Hepatocyte (in vitro differentiated cells): ENCODE measurements at regions not wholly inside any gene's neighbourhood (a gene's known extent, or its start where the extent isn't known, plus 50 kb on each side); places are given as distances from the start of the nearest gene placed in this dataset.
"Not testable (repeated sequence)": the region's sequence is repeated elsewhere in the genome, so short reads cannot be mapped to it uniquely, and the experiment has no call there.

Experiments
- DNase-seq: peaks from one replicate; pipeline ENCODE4 v3.0.0-alpha.2; 2016; ENCODE audit warnings: low spot score
- H2AFZ ChIP-seq: fragments of 200-600 bp; sonication (generic); 2 replicates; pipeline ENCODE4 v1.6.0; 2016; ENCODE audit warnings: antibody characterized with exemption, mild to moderate bottlenecking
- H3K27ac ChIP-seq: fragments of 200-600 bp; sonication (generic); 2 replicates; pipeline ENCODE4 v1.5.1; 2016; ENCODE audit warnings: mild to moderate bottlenecking
- H3K27me3 ChIP-seq: fragments of 200-600 bp; sonication (generic); 2 replicates; pipeline ENCODE4 v1.6.1; 2016
- H3K36me3 ChIP-seq: fragments of 200-600 bp; sonication (generic); replicated peaks from 2 replicates; pipeline ENCODE4 v1.5.1; 2016; ENCODE audit warnings: low read depth; ENCODE audit not compliant: insufficient read depth
- H3K4me1 ChIP-seq: fragments of 200-600 bp; sonication (generic); 2 replicates; pipeline ENCODE4 v1.5.1; 2016; ENCODE audit warnings: mild to moderate bottlenecking, moderate library complexity; ENCODE audit not compliant: insufficient read depth
- H3K4me2 ChIP-seq: fragments of 200-600 bp; sonication (generic); 2 replicates; pipeline ENCODE4 v1.6.0; 2016
- H3K4me3 ChIP-seq: fragments of 200-600 bp; sonication (generic); 2 replicates; pipeline ENCODE4 v1.5.1; 2016; ENCODE audit warnings: mild to moderate bottlenecking
- H3K79me2 ChIP-seq: fragments of 200-600 bp; sonication (generic); 2 replicates; pipeline ENCODE4 v1.6.0; 2017; ENCODE audit warnings: mild to moderate bottlenecking
- H3K9me2 ChIP-seq: fragments of 200-600 bp; sonication (generic); replicated peaks from 2 replicates; pipeline ENCODE4 v1.6.0; 2017; ENCODE audit warnings: mild to moderate bottlenecking; ENCODE audit not compliant: insufficient read depth
- H3K9me3 ChIP-seq: fragments of 200-600 bp; sonication (generic); 2 replicates; pipeline ENCODE4 v1.5.1; 2016; ENCODE audit warnings: low read depth, mild to moderate bottlenecking
- H4K20me1 ChIP-seq: fragments of 200-600 bp; sonication (generic); 2 replicates; pipeline ENCODE4 v1.6.0; 2016; ENCODE audit warnings: mild to moderate bottlenecking; ENCODE audit not compliant: insufficient read depth, poor library complexity, severe bottlenecking
- CTCF ChIP-seq: fragments of 200-600 bp; sonication (generic); IDR thresholded peaks from 2 replicates; pipeline ENCODE4 v1.5.1; 2016; ENCODE audit warnings: antibody characterized with exemption, mild to moderate bottlenecking; ENCODE audit not compliant: poor library complexity
- EZH2 ChIP-seq: fragments of 200-600 bp; sonication (generic); IDR thresholded peaks from 2 replicates; pipeline ENCODE4 v1.6.1; 2016; ENCODE audit warnings: antibody characterized with exemption, mild to moderate bottlenecking, borderline replicate concordance
- EZH2phosphoT487 ChIP-seq: fragments of 200-600 bp; sonication (generic); IDR thresholded peaks from one replicate; pipeline ENCODE4 v1.6.1; 2018; ENCODE audit warnings: antibody characterized with exemption, mild to moderate bottlenecking, low read depth, moderate library complexity; ENCODE audit not compliant: unreplicated experiment, severe bottlenecking
- WGBS: methylation state at CpG from one replicate; pipeline ENCODE4 v1.1.6; 2016; ENCODE audit warnings: low lambda C conversion rate; ENCODE audit errors: missing lambda C conversion rate; 5-methylcytosine and 5-hydroxymethylcytosine counted together

- Histone ChIP-seq H3K27ac (no peak overlapping the region), H3K9me3 (no peaks in the 10 kb centered on the region), H3K4me2 (no peak overlapping the region), H3K9me2 (no peaks in the 10 kb centered on the region), H3K4me3 (no peak overlapping the region), H3K27me3 (no peaks in the 10 kb centered on the region), H3K36me3 (no peaks in the 10 kb centered on the region), H3K79me2 (no peaks in the 10 kb centered on the region), H3K4me1 (no peaks in the 10 kb centered on the region), H4K20me1 (no peaks in the 10 kb centered on the region), H2AFZ (no peak overlapping the region)
- no peak for DNase-seq
- TF ChIP-seq EZH2phosphoT487 = no peak
- no peak for TF ChIP-seq EZH2
- TF ChIP-seq CTCF = no peak
Measured at GRCh38 chr7:42642699-42643098, 269.2 kb downstream of the C7orf25 start.

GRCh38 chr7:42639930-42640329, 271.9 kb downstream of the C7orf25 start:
- WGBS = 70% methylated on average over 5 of the region's 5 CpGs
- H3K27ac ChIP-seq = no peak overlapping the region
- no peaks in the 10 kb centered on the region for H4K20me1 ChIP-seq
- no peaks in the 10 kb centered on the region for H3K36me3 ChIP-seq
- no peaks in the 10 kb centered on the region for H3K9me2 ChIP-seq
- no peak for DNase-seq
- H3K4me2 ChIP-seq = no peak overlapping the region
- no peaks in the 10 kb centered on the region for H3K79me2 ChIP-seq
- no peak overlapping the region for H2AFZ ChIP-seq
- no peak overlapping the region for H3K4me3 ChIP-seq
- H3K27me3 ChIP-seq = no peaks in the 10 kb centered on the region
- TF ChIP-seq EZH2 (no peak), CTCF (peak; percentile 16)
- H3K4me1 ChIP-seq = no peaks in the 10 kb centered on the region
- H3K9me3 ChIP-seq = no peaks in the 10 kb centered on the region

GRCh38 chr7:42636380-42636779, 275.5 kb downstream of the C7orf25 start:
- not testable (repeated sequence) for H2AFZ ChIP-seq, H3K4me1 ChIP-seq, H3K4me2 ChIP-seq, H3K27ac ChIP-seq, H3K79me2 ChIP-seq, H3K27me3 ChIP-seq, H4K20me1 ChIP-seq, H3K4me3 ChIP-seq, H3K9me3 ChIP-seq, DNase-seq, H3K9me2 ChIP-seq, H3K36me3 ChIP-seq
- 94% methylated on average over 11 of the region's 11 CpGs for WGBS

GRCh38 chr7:42628054-42628453, 283.8 kb downstream of the C7orf25 start:
- Histone ChIP-seq H2AFZ (no peak overlapping the region), H4K20me1 (no peaks in the 10 kb centered on the region), H3K79me2 (no peaks in the 10 kb centered on the region), H3K4me1 (no peaks in the 10 kb centered on the region), H3K4me2 (no peak overlapping the region), H3K36me3 (no peaks in the 10 kb centered on the region), H3K27me3 (no peaks in the 10 kb centered on the region), H3K9me2 (no peaks in the 10 kb centered on the region), H3K27ac (no peak overlapping the region), H3K9me3 (no peaks in the 10 kb centered on the region), H3K4me3 (no peak overlapping the region)
- WGBS = 60% methylated on average over 4 of the region's 4 CpGs
- no peak for TF ChIP-seq EZH2phosphoT487
- no peak for TF ChIP-seq EZH2
- no peak for TF ChIP-seq CTCF
- DNase-seq = no peak
